SK-N-SH (cell line): ENCODE measurements at regions not wholly inside any gene's neighbourhood (a gene's known extent, or its start where the extent isn't known, plus 50 kb on each side); places are given as distances from the start of the nearest gene placed in this dataset.

ENCODE experiments used
- CTCF ChIA-PET: fragments of 300-600, 350-600 bp; formaldehyde crosslinking; extraction: SDS; loops from one replicate; lab custom pipeline; 2021; lab: Yijun Ruan, JAX
- POLR2A ChIA-PET: fragments of 350-600 bp; sonication (Branson Sonifier 250); formaldehyde crosslinking; extraction: SDS; loops from one replicate; lab custom pipeline; 2020; ENCODE audit warnings: antibody characterized with exemption, inconsistent platforms; lab: Yijun Ruan, JAX
- DNase-seq: peaks from one replicate; pipeline ENCODE4 v3.0.0; 2012
- H2AFZ ChIP-seq: fragments of 200-600 bp; sonication (generic); 2 replicates; pipeline ENCODE4 v1.8.1; 2016; ENCODE audit warnings: antibody characterized with exemption, mild to moderate bottlenecking, low read depth
- H3F3A ChIP-seq: fragments of 200-600 bp; sonication (generic); replicated peaks from 2 replicates; pipeline ENCODE3; 2016; ENCODE audit warnings: antibody characterized with exemption, mild to moderate bottlenecking; ENCODE audit not compliant: insufficient read depth
- H3K27ac ChIP-seq, 2 experiments: fragments of 200-500 bp in 1 of 2; fragments of 200-600 bp in 1 of 2; sonication (Bioruptor generic) in 1 of 2; sonication (generic), shearing (Covaris generic) in 1 of 2; 2 replicates each; pipeline versions ENCODE4 v1.5.1 to v1.6.1; 2014 to 2016; ENCODE audit warnings: low read depth in 2 of 2, inconsistent platforms in 1 of 2, low read length in 1 of 2, mild to moderate bottlenecking in 1 of 2, mixed read lengths in 1 of 2
- H3K27me3 ChIP-seq: fragments of 200-600 bp; sonication (generic), shearing (Covaris generic); 2 replicates; pipeline ENCODE4 v1.6.1; 2016; ENCODE audit warnings: mixed run types; ENCODE audit not compliant: insufficient read depth
- H3K36me3 ChIP-seq, 2 experiments: fragments of 200-500 bp in 1 of 2; fragments of 200-600 bp in 1 of 2; sonication (Bioruptor generic) in 1 of 2; sonication (generic) in 1 of 2; replicated peaks in 1 of 2; 2 replicates each; pipeline versions ENCODE3 to v1.5.1; 2014 to 2016; ENCODE audit warnings: low read length in 1 of 2, mild to moderate bottlenecking in 1 of 2; ENCODE audit not compliant: insufficient read depth in 2 of 2, control insufficient read depth in 1 of 2
- H3K4me1 ChIP-seq, 2 experiments: fragments of 200-500 bp in 1 of 2; fragments of 200-600 bp in 1 of 2; sonication (Bioruptor generic) in 1 of 2; sonication (generic), shearing (Covaris generic) in 1 of 2; 2 replicates each; pipeline versions ENCODE4 v1.5.1 to v1.6.1; 2014 to 2016; ENCODE audit warnings: low read depth in 1 of 2, low read length in 1 of 2, mixed run types in 1 of 2; ENCODE audit not compliant: insufficient read depth in 2 of 2, control insufficient read depth in 1 of 2
- H3K4me2 ChIP-seq: fragments of 200-600 bp; sonication (generic), shearing (Covaris generic); 2 replicates; pipeline ENCODE4 v1.6.1; 2017; ENCODE audit warnings: mixed run types
- H3K4me3 ChIP-seq, 2 experiments: fragments of 200-500 bp in 1 of 2; fragments of 200-600 bp in 1 of 2; sonication (Bioruptor generic) in 1 of 2; sonication (generic), shearing (Covaris generic) in 1 of 2; 2 replicates each; pipeline versions ENCODE4 v1.5.1 to v1.8.1; 2014 to 2016; ENCODE audit warnings: low read depth in 2 of 2, inconsistent platforms in 1 of 2, low read length in 1 of 2, mild to moderate bottlenecking in 1 of 2, mixed read lengths in 1 of 2, moderate library complexity in 1 of 2
- H3K79me2 ChIP-seq: fragments of 200-600 bp; sonication (generic); 2 replicates; pipeline ENCODE4 v1.8.1; 2017; ENCODE audit warnings: mild to moderate bottlenecking; ENCODE audit not compliant: insufficient read depth
- H3K9ac ChIP-seq: fragments of 200-600 bp; sonication (generic); 2 replicates; pipeline ENCODE4 v1.6.1; 2017; ENCODE audit warnings: mixed run types
- H3K9me2 ChIP-seq: fragments of 200-600 bp; sonication (generic); 2 replicates; pipeline ENCODE4 v1.6.1; 2017; ENCODE audit warnings: mixed run types
- H3K9me3 ChIP-seq: fragments of 200-600 bp; sonication (generic); 2 replicates; pipeline ENCODE4 v1.6.1; 2017; ENCODE audit warnings: mixed run types, mild to moderate bottlenecking, moderate library complexity
- H4K20me1 ChIP-seq: fragments of 200-600 bp; sonication (generic); 2 replicates; pipeline ENCODE4 v1.6.1; 2017; ENCODE audit warnings: mild to moderate bottlenecking, mixed run types; ENCODE audit not compliant: insufficient read depth
- CHD2 ChIP-seq: fragments of 150-350 bp; IDR thresholded peaks from 2 replicates; pipeline ENCODE4 v1.6.1; 2018; ENCODE audit warnings: low read length; ENCODE audit not compliant: partially characterized antibody
- CTCF ChIP-seq: fragments of 200-600 bp; sonication (generic); IDR thresholded peaks from 2 replicates; pipeline ENCODE4 v1.6.1; 2017; ENCODE audit warnings: antibody characterized with exemption, mild to moderate bottlenecking, moderate library complexity
- ELF1 ChIP-seq: IDR thresholded peaks from 2 replicates; pipeline ENCODE4 v1.4.0; 2012
- EZH2phosphoT487 ChIP-seq: fragments of 200-600 bp; sonication (generic); IDR thresholded peaks from 2 replicates; pipeline ENCODE4 v1.6.1; 2017; ENCODE audit warnings: low read depth, mixed run types, mild to moderate bottlenecking, antibody characterized with exemption, moderate library complexity, borderline replicate concordance
- FOXJ3 ChIP-seq: sonication (generic); formaldehyde crosslinking; IDR thresholded peaks from 2 replicates; pipeline ENCODE4 v1.5.1; 2020; ENCODE audit warnings: mild to moderate bottlenecking, missing genetic modification reagents
- FOXM1 ChIP-seq: IDR thresholded peaks from 2 replicates; pipeline ENCODE4 v1.4.0; 2012; ENCODE audit warnings: low read depth, mild to moderate bottlenecking
- IRF3 ChIP-seq: fragments of 150-350 bp; IDR thresholded peaks from 2 replicates; pipeline ENCODE4 v1.6.1; 2016; ENCODE audit warnings: mild to moderate bottlenecking, low read depth, low read length
- MAX ChIP-seq: IDR thresholded peaks from 2 replicates; pipeline ENCODE4 v1.4.0; 2012; ENCODE audit warnings: low read depth
- MEF2A ChIP-seq: IDR thresholded peaks from 2 replicates; pipeline ENCODE4 v1.4.0; 2012; ENCODE audit warnings: low read depth, borderline replicate concordance
- MXI1 ChIP-seq: IDR thresholded peaks from 2 replicates; pipeline ENCODE4 v1.6.1; 2012; ENCODE audit warnings: mild to moderate bottlenecking, low read depth, low read length, improper control_type of control experiment
- NFIC ChIP-seq: IDR thresholded peaks from 2 replicates; pipeline ENCODE4 v1.4.0; 2012; ENCODE audit warnings: borderline replicate concordance
- PBX3 ChIP-seq: IDR thresholded peaks from 2 replicates; pipeline ENCODE4; 2012
- POLR2AphosphoS5 ChIP-seq: IDR thresholded peaks from 2 replicates; pipeline ENCODE4 v1.6.1; 2012; ENCODE audit warnings: low read depth, low read length
- RAD21 ChIP-seq: IDR thresholded peaks from 2 replicates; pipeline ENCODE4 v1.6.1; 2012; ENCODE audit warnings: mild to moderate bottlenecking, low read length
- RFX5 ChIP-seq: IDR thresholded peaks from 2 replicates; pipeline ENCODE4 v1.6.1; 2012; ENCODE audit warnings: mild to moderate bottlenecking, improper control_type of control experiment, low read length
- SIN3A ChIP-seq: IDR thresholded peaks from 2 replicates; pipeline ENCODE4 v1.6.1; 2012; ENCODE audit warnings: low read depth, mild to moderate bottlenecking, low read length, moderate library complexity, borderline replicate concordance
- SMC3 ChIP-seq: IDR thresholded peaks from 2 replicates; pipeline ENCODE4 v1.6.1; 2012; ENCODE audit warnings: low read depth, low read length, improper control_type of control experiment
- TAF1 ChIP-seq: IDR thresholded peaks from 2 replicates; pipeline ENCODE4 v1.6.1; 2012; ENCODE audit warnings: low read depth, mild to moderate bottlenecking, low read length, moderate library complexity, borderline replicate concordance
- USF1 ChIP-seq: IDR thresholded peaks from 2 replicates; pipeline ENCODE4 v1.4.0; 2012; ENCODE audit warnings: low read depth, borderline replicate concordance
- ZBTB33 ChIP-seq: IDR thresholded peaks from 2 replicates; pipeline ENCODE4 v1.4.0; 2012; ENCODE audit warnings: low read depth, borderline replicate concordance
- WGBS: methylation state at CpG from one replicate; pipeline ENCODE4 v1.1.6; 2017; ENCODE audit warnings: low lambda C conversion rate; 5-methylcytosine and 5-hydroxymethylcytosine counted together

GRCh38 chr10:105864854-105865253, 1223.8 kb downstream of the SORCS3 start (continued):
- TF ChIP-seq IRF3 (no peak), CTCF (no peak), FOXM1 (no peak), POLR2AphosphoS5 (no peak)

GRCh38 chr10:105857268-105858264, 1216.5 kb downstream of the SORCS3 start:
- Histone ChIP-seq H3K4me3 (no peak overlapping the region), H3K4me1 (no peaks in the 10 kb centered on the region), H4K20me1 (no peaks in the 10 kb centered on the region), H3K36me3 (no peaks in the 10 kb centered on the region), H3F3A (no peaks in the 10 kb centered on the region), H3K27me3 (no peaks in the 10 kb centered on the region), H3K9me3 (no peaks in the 10 kb centered on the region), H3K9me2 (0 out of 2 replicates have a peak, but pooled peaks cover 3% of the 10 kb centered on the region), H2AFZ (no peak overlapping the region), H3K4me2 (no peak overlapping the region), H3K79me2 (no peaks in the 10 kb centered on the region), H3K27ac (no peak overlapping the region), H3K9ac (no peak overlapping the region)
- CTCF ChIA-PET = no interaction called here
- DNase-seq = no peak
- POLR2A ChIA-PET = no interaction called here
- WGBS = 26% methylated on average over 4 of the region's 4 CpGs
- TF ChIP-seq MEF2A (no peak), ELF1 (no peak), CHD2 (no peak), MXI1 (no peak), MAX (no peak), USF1 (no peak), RAD21 (no peak), EZH2phosphoT487 (no peak), PBX3 (no peak), SIN3A (no peak), ZBTB33 (no peak), FOXJ3 (CRISPR knock-in tag) (no peak), TAF1 (no peak), NFIC (no peak), RFX5 (no peak), SMC3 (no peak), CTCF (no peak)
